Nephron (organoid): ENCODE measurements at regions not wholly inside any gene's neighbourhood (a gene's known extent, or its start where the extent isn't known, plus 50 kb on each side); places are given as distances from the start of the nearest gene placed in this dataset.
"Not testable (repeated sequence)": the region's sequence is repeated elsewhere in the genome, so short reads cannot be mapped to it uniquely, and the experiment has no call there.

Experiments used
- H3K27ac Mint-ChIP-seq, 3 experiments: 2 replicates each; pipeline ENCODE4 v1.8.0; 2020; ENCODE audit warnings: mixed read lengths in 3 of 3, mild to moderate bottlenecking in 2 of 3, moderate library complexity in 1 of 3
- H3K27me3 Mint-ChIP-seq: 2 replicates; pipeline ENCODE4 v1.8.0; 2021; ENCODE audit warnings: low read depth, mild to moderate bottlenecking, moderate library complexity, mixed read lengths
- H3K36me3 Mint-ChIP-seq: 2 replicates; pipeline ENCODE4 v1.8.0; 2020; ENCODE audit warnings: low read depth, mixed read lengths
- H3K4me1 Mint-ChIP-seq: 2 replicates; pipeline ENCODE4 v1.8.0; 2020; ENCODE audit warnings: mixed read lengths
- H3K4me3 Mint-ChIP-seq, 3 experiments: 2 replicates each; pipeline ENCODE4 v1.8.0; 2020; ENCODE audit warnings: mild to moderate bottlenecking in 3 of 3, mixed read lengths in 3 of 3, moderate library complexity in 2 of 3
- H3K9me3 Mint-ChIP-seq: 2 replicates; pipeline ENCODE4 v1.8.0; 2020; ENCODE audit warnings: mixed read lengths
- CTCF ChIP-seq, 3 experiments: fragments of 200-600 bp; sonication (generic); IDR thresholded peaks; one replicate each; pipeline ENCODE4 v1.5.0; 2021; ENCODE audit warnings: antibody characterized with exemption in 3 of 3; ENCODE audit not compliant: unreplicated experiment in 3 of 3

- H3K36me3 Mint-ChIP-seq = no peaks in the 10 kb centered on the region
- H3K4me1 Mint-ChIP-seq = no peaks in the 10 kb centered on the region
- no peak overlapping the region for H3K4me3 Mint-ChIP-seq
- no peaks in the 10 kb centered on the region for H3K27me3 Mint-ChIP-seq
- H3K27ac Mint-ChIP-seq = no peak overlapping the region
- H3K9me3 Mint-ChIP-seq = no peaks in the 10 kb centered on the region
- no peak for TF ChIP-seq CTCF (IDR thresholded peaks at IDR 0.05; ENCODE audit: unreplicated experiment in 3 of 3)
Observed at GRCh38 chr3:191566469-191566868, 105.5 kb downstream of the PYDC2 start.

GRCh38 chr3:191568206-191568605, 107.2 kb downstream of the PYDC2 start:
- no peak for TF ChIP-seq CTCF (IDR thresholded peaks at IDR 0.05; ENCODE audit: unreplicated experiment in 3 of 3)
- no peaks in the 10 kb centered on the region for H3K9me3 Mint-ChIP-seq
- H3K4me3 Mint-ChIP-seq = no peak overlapping the region
- H3K36me3 Mint-ChIP-seq = no peaks in the 10 kb centered on the region
- H3K27ac Mint-ChIP-seq = no peak overlapping the region
- no peaks in the 10 kb centered on the region for H3K27me3 Mint-ChIP-seq
- H3K4me1 Mint-ChIP-seq = no peaks in the 10 kb centered on the region

GRCh38 chr3:191592105-191592504, 131.1 kb downstream of the PYDC2 start:
- TF ChIP-seq CTCF (IDR thresholded peaks at IDR 0.05; ENCODE audit: unreplicated experiment in 3 of 3) = no peak
- no peaks in the 10 kb centered on the region for H3K36me3 Mint-ChIP-seq
- H3K9me3 Mint-ChIP-seq = no peaks in the 10 kb centered on the region
- no peak overlapping the region for H3K27ac Mint-ChIP-seq
- H3K4me1 Mint-ChIP-seq = no peaks in the 10 kb centered on the region
- H3K4me3 Mint-ChIP-seq = no peak overlapping the region
- no peaks in the 10 kb centered on the region for H3K27me3 Mint-ChIP-seq

GRCh38 chr3:191593486-191593885, 132.5 kb downstream of the PYDC2 start:
- no peak for TF ChIP-seq CTCF (IDR thresholded peaks at IDR 0.05; ENCODE audit: unreplicated experiment in 3 of 3)
- H3K36me3 Mint-ChIP-seq = no peaks in the 10 kb centered on the region
- no peak overlapping the region for H3K4me3 Mint-ChIP-seq
- H3K27ac Mint-ChIP-seq = no peak overlapping the region
- no peaks in the 10 kb centered on the region for H3K27me3 Mint-ChIP-seq
- no peaks in the 10 kb centered on the region for H3K4me1 Mint-ChIP-seq
- no peaks in the 10 kb centered on the region for H3K9me3 Mint-ChIP-seq

- H3K27me3 Mint-ChIP-seq, H3K36me3 Mint-ChIP-seq, H3K4me1 Mint-ChIP-seq, H3K4me3 Mint-ChIP-seq, H3K27ac Mint-ChIP-seq, H3K9me3 Mint-ChIP-seq: not testable (repeated sequence)
Observed at GRCh38 chr3:191615511-191615910, 154.5 kb downstream of the PYDC2 start.

GRCh38 chr3:191624299-191624698, 163.3 kb downstream of the PYDC2 start:
- Mint-ChIP-seq H3K27ac (no peak overlapping the region), H3K4me3 (no peak overlapping the region), H3K4me1 (no peaks in the 10 kb centered on the region), H3K27me3 (peaks cover 1% of the 10 kb centered on the region), H3K36me3 (no peaks in the 10 kb centered on the region), H3K9me3 (no peaks in the 10 kb centered on the region)
- no peak for TF ChIP-seq CTCF (IDR thresholded peaks at IDR 0.05; ENCODE audit: unreplicated experiment in 3 of 3)

GRCh38 chr3:191627064-191627463, 166.1 kb downstream of the PYDC2 start:
- no peak overlapping the region for H3K4me3 Mint-ChIP-seq
- no peaks in the 10 kb centered on the region for H3K9me3 Mint-ChIP-seq
- H3K36me3 Mint-ChIP-seq = no peaks in the 10 kb centered on the region
- TF ChIP-seq CTCF (IDR thresholded peaks at IDR 0.05; ENCODE audit: unreplicated experiment in 3 of 3) = no peak
- no peaks in the 10 kb centered on the region for H3K4me1 Mint-ChIP-seq
- peaks cover 4% of the 10 kb centered on the region for H3K27me3 Mint-ChIP-seq
- no peak overlapping the region for H3K27ac Mint-ChIP-seq
